Ishikawa (cell line): ENCODE measurements at regions not wholly inside any gene's neighbourhood (a gene's known extent, or its start where the extent isn't known, plus 50 kb on each side); places are given as distances from the start of the nearest gene placed in this dataset.

Source experiments
- CEBPB ChIP-seq: IDR thresholded peaks from 2 replicates; pipeline ENCODE4 v1.6.1; 2012
- CREB1 ChIP-seq: IDR thresholded peaks from 2 replicates; pipeline ENCODE4 v1.6.1; 2012; ENCODE audit warnings: low read depth
- EGR1 ChIP-seq: IDR thresholded peaks from 2 replicates; pipeline ENCODE4 v1.6.1; 2012
- EP300 ChIP-seq: IDR thresholded peaks from 2 replicates; pipeline ENCODE4 v1.6.1; 2012; ENCODE audit warnings: borderline replicate concordance
- FOXM1 ChIP-seq: IDR thresholded peaks from 2 replicates; pipeline ENCODE4 v1.6.1; 2012; ENCODE audit warnings: low read depth, borderline replicate concordance
- MAX ChIP-seq: IDR thresholded peaks from 2 replicates; pipeline ENCODE4 v1.6.1; 2012
- NFIC ChIP-seq: IDR thresholded peaks from 2 replicates; pipeline ENCODE4 v1.6.1; 2012
- RAD21 ChIP-seq: IDR thresholded peaks from 2 replicates; pipeline ENCODE4 v1.6.1; 2012; ENCODE audit warnings: low read depth
- TAF1 ChIP-seq: IDR thresholded peaks from 2 replicates; pipeline ENCODE4 v1.6.1; 2012; ENCODE audit warnings: low read depth, mild to moderate bottlenecking
- TCF12 ChIP-seq: IDR thresholded peaks from 2 replicates; pipeline ENCODE4 v1.6.1; 2012; ENCODE audit warnings: low read depth
- TEAD4 ChIP-seq: IDR thresholded peaks from 2 replicates; pipeline ENCODE4 v1.6.1; 2012
- YY1 ChIP-seq: IDR thresholded peaks from 2 replicates; pipeline ENCODE4 v1.6.1; 2012; ENCODE audit warnings: low read depth
- ZBTB7A ChIP-seq: IDR thresholded peaks from 2 replicates; pipeline ENCODE4 v1.6.1; 2012; ENCODE audit warnings: low read depth
- TF ChIP-seq, protein P1 (sequence below): IDR thresholded peaks from 2 replicates; pipeline ENCODE4 v1.6.1; 2012
- TF ChIP-seq, protein P2 (sequence below): IDR thresholded peaks from 2 replicates; pipeline ENCODE4 v1.6.1; 2012; ENCODE audit warnings: low read depth, mild to moderate bottlenecking

DNA sequence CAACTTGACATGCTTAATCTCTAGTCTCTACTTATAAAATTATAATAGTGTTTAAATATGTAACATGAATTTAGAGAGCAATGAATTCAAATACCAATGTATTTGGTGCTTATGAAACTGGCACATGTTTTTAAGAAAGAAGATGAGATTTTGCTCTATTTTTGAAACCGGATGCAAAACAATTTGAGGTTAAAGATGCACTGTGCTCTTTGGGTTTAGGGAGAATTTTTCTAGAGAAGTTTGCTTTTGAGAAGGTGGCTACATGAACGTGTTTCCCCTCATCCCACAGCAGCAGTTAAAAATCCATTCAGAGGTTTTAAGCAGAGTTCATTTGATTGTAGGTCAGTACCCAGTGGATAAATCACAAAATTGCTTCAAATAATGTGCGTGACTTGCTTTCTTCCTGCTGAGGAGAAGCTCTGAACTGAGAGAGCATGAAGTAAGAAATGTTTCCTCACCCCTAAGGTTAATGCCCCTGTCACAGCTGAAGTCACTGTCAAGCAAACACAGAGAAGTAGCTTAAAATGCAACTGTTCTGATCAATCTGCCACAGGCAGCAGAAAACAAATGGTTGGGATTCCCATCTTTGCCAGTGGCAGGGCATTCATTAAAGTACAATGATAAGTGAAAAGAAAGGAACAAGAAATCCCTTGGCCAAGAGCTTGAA is 241.9 kb upstream of the SYT1 start:
- no peak for TF ChIP-seq TCF12
- TF ChIP-seq, protein P1, sequence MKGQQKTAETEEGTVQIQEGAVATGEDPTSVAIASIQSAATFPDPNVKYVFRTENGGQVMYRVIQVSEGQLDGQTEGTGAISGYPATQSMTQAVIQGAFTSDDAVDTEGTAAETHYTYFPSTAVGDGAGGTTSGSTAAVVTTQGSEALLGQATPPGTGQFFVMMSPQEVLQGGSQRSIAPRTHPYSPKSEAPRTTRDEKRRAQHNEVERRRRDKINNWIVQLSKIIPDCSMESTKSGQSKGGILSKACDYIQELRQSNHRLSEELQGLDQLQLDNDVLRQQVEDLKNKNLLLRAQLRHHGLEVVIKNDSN, result no peak
- no peak for TF ChIP-seq ZBTB7A
- TF ChIP-seq CREB1, result no peak
- no peak for TF ChIP-seq CEBPB
- TF ChIP-seq EGR1, result no peak
- TF ChIP-seq EP300, result no peak
- no peak for TF ChIP-seq NFIC
- TF ChIP-seq FOXM1, result no peak
- TF ChIP-seq RAD21, result no peak
- TF ChIP-seq TEAD4, result no peak
- TF ChIP-seq MAX, result no peak
- no peak for TF ChIP-seq TAF1
- no peak for TF ChIP-seq YY1
- TF ChIP-seq, protein P2, sequence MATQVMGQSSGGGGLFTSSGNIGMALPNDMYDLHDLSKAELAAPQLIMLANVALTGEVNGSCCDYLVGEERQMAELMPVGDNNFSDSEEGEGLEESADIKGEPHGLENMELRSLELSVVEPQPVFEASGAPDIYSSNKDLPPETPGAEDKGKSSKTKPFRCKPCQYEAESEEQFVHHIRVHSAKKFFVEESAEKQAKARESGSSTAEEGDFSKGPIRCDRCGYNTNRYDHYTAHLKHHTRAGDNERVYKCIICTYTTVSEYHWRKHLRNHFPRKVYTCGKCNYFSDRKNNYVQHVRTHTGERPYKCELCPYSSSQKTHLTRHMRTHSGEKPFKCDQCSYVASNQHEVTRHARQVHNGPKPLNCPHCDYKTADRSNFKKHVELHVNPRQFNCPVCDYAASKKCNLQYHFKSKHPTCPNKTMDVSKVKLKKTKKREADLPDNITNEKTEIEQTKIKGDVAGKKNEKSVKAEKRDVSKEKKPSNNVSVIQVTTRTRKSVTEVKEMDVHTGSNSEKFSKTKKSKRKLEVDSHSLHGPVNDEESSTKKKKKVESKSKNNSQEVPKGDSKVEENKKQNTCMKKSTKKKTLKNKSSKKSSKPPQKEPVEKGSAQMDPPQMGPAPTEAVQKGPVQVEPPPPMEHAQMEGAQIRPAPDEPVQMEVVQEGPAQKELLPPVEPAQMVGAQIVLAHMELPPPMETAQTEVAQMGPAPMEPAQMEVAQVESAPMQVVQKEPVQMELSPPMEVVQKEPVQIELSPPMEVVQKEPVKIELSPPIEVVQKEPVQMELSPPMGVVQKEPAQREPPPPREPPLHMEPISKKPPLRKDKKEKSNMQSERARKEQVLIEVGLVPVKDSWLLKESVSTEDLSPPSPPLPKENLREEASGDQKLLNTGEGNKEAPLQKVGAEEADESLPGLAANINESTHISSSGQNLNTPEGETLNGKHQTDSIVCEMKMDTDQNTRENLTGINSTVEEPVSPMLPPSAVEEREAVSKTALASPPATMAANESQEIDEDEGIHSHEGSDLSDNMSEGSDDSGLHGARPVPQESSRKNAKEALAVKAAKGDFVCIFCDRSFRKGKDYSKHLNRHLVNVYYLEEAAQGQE, result no peak

DNA sequence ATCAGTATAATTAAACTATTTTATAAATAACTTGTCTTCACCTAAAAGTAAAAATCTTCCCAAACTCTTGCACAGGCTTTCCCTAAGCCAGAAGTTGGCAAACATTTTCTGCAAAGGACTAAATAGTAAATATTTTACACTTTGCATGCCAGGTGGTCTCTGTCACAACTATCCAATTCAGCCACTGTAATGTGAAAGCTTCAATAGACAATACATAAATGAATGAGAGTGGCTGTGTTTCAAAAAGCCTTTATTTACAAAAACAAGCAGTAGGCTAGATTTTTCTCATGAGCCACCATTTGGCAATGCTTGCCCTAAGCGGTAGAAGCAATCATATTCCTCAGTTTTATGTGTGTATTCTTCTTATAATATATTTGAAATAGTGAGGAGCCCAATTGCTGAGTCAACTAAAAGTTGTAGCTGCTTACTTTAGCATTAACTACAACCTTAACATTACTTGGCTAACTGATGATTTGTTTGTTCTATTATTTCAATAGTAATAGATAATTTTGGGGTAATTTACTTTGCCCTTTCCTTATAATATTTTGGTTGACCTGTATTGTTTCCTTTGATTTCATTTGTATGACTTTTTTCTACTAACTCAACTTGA is 236.0 kb upstream of the SYT1 start:
- TF ChIP-seq ZBTB7A, result no peak
- no peak for TF ChIP-seq EP300
- TF ChIP-seq TAF1, result no peak
- TF ChIP-seq YY1, result no peak
- no peak for TF ChIP-seq FOXM1
- TF ChIP-seq, protein P2, result no peak
- no peak for TF ChIP-seq TCF12
- TF ChIP-seq CREB1, result no peak
- TF ChIP-seq, protein P1, result no peak
- TF ChIP-seq CEBPB, result no peak
- no peak for TF ChIP-seq MAX
- no peak for TF ChIP-seq RAD21
- no peak for TF ChIP-seq EGR1

DNA sequence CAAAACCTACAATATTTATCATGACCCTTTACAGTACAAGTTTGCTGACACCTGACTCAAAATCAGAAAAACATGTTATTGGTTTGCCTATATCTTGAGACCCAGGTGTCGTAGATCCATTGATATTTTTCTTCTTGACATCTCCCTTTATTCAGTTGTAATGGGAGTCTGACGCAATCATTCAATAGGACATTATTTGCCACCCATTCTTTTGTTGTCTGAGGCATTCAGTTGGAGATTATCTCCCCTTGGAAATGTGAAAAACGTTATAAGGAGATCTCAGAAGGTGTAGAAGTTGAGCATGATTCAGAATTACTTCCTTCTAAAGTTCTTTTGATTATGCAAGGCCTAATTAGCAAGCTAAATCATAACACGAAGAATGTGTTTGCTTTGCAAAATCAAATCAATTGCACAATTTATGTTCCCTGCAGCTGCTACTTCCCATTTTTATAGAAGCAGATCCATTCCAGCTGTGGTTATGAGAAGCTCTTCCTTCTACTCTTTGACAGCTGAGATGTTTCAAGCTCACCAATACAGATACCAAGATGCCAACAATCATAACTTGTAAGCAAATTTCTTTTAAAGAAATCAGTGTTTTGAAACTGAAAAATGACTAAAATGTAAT is 228.2 kb upstream of the SYT1 start:
- TF ChIP-seq FOXM1 (no peak), MAX (no peak), RAD21 (no peak), TAF1 (no peak), TCF12 (no peak), CEBPB (no peak), EP300 (no peak), EGR1 (no peak), YY1 (no peak), NFIC (no peak), TEAD4 (no peak), CREB1 (no peak), ZBTB7A (no peak)
- TF ChIP-seq, protein P2, result no peak
- TF ChIP-seq, protein P1, result no peak
